A673 (cell line): ENCODE measurements at regions not wholly inside any gene's neighbourhood (a gene's known extent, or its start where the extent isn't known, plus 50 kb on each side); places are given as distances from the start of the nearest gene placed in this dataset.

Source experiments
- EZH2 ChIP-seq: fragments of 200-600 bp; sonication (generic); IDR thresholded peaks from 2 replicates; pipeline ENCODE4 v1.6.1; 2017; ENCODE audit warnings: borderline replicate concordance, low read depth, mild to moderate bottlenecking, mixed read lengths, antibody characterized with exemption, low read length; ENCODE audit not compliant: poor library complexity, severe bottlenecking
- TF ChIP-seq, protein P1 (sequence below): fragments of 300-800, 200-600 bp; sonication (generic); conservative IDR thresholded peaks from 2 replicates; pipeline ENCODE4 v1.5.1; 2017; ENCODE audit warnings: low read depth, mild to moderate bottlenecking, antibody characterized with exemption, low read length, moderate library complexity, mixed read lengths

DNA sequence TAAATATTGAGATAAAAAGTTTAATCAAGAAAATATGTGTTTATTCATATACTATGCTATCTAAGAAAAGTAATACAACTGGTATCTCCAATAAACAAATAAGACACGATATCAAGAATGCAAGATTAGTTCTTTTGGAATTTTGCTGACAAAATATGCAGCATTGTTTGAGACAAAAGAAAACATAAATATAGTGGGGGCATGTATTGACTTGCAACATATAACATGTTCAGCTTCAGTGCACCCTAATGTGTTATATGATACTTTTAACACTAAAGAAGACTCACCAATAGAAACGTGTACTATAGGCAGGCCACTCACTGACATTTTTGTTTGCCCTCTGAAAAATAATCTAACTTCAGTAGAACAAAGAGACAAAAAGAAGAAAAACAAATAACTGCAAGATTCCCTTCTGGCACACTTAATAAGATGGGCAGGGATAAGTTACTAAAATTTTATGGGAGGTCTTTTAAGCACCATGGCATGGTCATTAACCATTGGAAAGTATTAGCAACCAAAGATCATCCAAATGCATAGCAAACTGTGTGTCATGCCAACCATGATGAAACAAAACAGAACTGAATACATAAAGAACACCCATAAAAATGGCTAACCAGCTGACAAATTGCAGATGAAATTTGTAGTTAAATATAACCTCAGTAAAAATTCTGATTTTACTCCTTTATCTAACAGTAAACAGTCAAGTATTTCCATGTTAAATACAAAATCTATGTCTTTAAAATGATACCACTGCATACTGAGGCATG is 447.9 kb upstream of the FAM241A start:
- TF ChIP-seq, protein P1, sequence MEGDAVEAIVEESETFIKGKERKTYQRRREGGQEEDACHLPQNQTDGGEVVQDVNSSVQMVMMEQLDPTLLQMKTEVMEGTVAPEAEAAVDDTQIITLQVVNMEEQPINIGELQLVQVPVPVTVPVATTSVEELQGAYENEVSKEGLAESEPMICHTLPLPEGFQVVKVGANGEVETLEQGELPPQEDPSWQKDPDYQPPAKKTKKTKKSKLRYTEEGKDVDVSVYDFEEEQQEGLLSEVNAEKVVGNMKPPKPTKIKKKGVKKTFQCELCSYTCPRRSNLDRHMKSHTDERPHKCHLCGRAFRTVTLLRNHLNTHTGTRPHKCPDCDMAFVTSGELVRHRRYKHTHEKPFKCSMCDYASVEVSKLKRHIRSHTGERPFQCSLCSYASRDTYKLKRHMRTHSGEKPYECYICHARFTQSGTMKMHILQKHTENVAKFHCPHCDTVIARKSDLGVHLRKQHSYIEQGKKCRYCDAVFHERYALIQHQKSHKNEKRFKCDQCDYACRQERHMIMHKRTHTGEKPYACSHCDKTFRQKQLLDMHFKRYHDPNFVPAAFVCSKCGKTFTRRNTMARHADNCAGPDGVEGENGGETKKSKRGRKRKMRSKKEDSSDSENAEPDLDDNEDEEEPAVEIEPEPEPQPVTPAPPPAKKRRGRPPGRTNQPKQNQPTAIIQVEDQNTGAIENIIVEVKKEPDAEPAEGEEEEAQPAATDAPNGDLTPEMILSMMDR = no peak
- no peak for TF ChIP-seq EZH2
